Neutrophil (primary cell): ENCODE measurements at regions not wholly inside any gene's neighbourhood (a gene's known extent, or its start where the extent isn't known, plus 50 kb on each side); places are given as distances from the start of the nearest gene placed in this dataset.

ENCODE experiments used
- H3K27ac ChIP-seq: fragments of 200-600 bp; sonication (generic); 2 replicates; pipeline ENCODE4 v1.5.1; 2016; ENCODE audit warnings: mild to moderate bottlenecking, moderate library complexity
- H3K27me3 ChIP-seq: fragments of 200-600 bp; sonication (generic); 2 replicates; pipeline ENCODE4 v1.6.0; 2016; ENCODE audit warnings: mild to moderate bottlenecking
- H3K36me3 ChIP-seq: fragments of 200-600 bp; sonication (generic); 2 replicates; pipeline ENCODE4 v1.5.1; 2017
- H3K4me1 ChIP-seq, 2 experiments: fragments of 200-600 bp in 1 of 2; sonication (generic) in 1 of 2; 1 replicate in 1 of 2; 2 replicates in 1 of 2; pipeline versions ENCODE4 v1.5.1 to v1.6.1; 2013 to 2016; ENCODE audit warnings: low read depth in 1 of 2, low read length in 1 of 2, mild to moderate bottlenecking in 1 of 2, moderate library complexity in 1 of 2; ENCODE audit not compliant: control insufficient read depth in 1 of 2, insufficient read depth in 1 of 2
- H3K4me3 ChIP-seq, 2 experiments: fragments of 200-600 bp in 1 of 2; sonication (generic) in 1 of 2; 1 replicate in 1 of 2; 2 replicates in 1 of 2; pipeline ENCODE4 v1.5.1; 2013 to 2016; ENCODE audit warnings: low read depth in 1 of 2, low read length in 1 of 2, mild to moderate bottlenecking in 1 of 2, moderate library complexity in 1 of 2
- H3K9me3 ChIP-seq: fragments of 200-600 bp; sonication (generic); 2 replicates; pipeline ENCODE4 v1.5.1; 2016
- TF ChIP-seq, protein P1 (sequence below): fragments of 200-600 bp; sonication (generic); IDR thresholded peaks from 2 replicates; pipeline ENCODE4 v1.5.1; 2016; ENCODE audit warnings: antibody characterized with exemption

DNA sequence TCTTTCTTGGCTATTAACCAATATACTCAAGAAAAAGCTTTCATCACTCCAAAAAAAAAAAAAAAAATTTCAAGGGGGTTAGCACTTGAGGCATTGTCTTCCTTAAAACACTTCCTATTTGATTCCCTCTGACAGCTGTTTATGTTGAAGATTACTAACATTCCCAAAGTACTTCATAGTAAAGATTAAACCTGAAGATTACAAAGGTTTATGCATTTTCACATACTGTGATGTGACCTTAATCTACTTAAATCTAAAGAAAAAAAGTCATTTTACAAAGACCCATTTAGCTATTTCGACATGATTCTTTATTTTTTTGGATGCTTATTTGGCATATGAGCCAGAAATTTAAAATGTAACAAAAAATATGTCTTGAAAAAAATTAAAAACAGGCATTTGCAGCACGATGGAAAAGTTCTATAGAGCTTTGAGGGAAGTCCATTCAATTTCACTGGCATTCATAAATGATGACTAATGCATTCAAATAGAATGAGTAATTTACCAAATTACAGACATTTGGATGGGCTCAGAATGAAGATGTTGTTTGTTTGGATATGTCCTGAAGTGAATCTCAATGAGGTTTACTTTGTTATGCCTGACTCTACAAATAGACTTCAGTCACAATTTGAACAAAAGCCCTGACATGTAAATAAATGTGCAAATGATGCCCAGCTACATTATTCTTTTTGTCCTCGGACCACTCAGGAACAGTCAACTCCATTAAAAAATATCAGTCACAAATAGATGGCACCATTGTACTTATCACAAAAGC is 674.6 kb upstream of the MARCKS start:
- Histone ChIP-seq H3K9me3 (no peaks in the 10 kb centered on the region), H3K27ac (no peak overlapping the region), H3K4me3 (no peak overlapping the region), H3K27me3 (no peaks in the 10 kb centered on the region), H3K36me3 (no peaks in the 10 kb centered on the region), H3K4me1 (no peaks in the 10 kb centered on the region)
- TF ChIP-seq, protein P1, sequence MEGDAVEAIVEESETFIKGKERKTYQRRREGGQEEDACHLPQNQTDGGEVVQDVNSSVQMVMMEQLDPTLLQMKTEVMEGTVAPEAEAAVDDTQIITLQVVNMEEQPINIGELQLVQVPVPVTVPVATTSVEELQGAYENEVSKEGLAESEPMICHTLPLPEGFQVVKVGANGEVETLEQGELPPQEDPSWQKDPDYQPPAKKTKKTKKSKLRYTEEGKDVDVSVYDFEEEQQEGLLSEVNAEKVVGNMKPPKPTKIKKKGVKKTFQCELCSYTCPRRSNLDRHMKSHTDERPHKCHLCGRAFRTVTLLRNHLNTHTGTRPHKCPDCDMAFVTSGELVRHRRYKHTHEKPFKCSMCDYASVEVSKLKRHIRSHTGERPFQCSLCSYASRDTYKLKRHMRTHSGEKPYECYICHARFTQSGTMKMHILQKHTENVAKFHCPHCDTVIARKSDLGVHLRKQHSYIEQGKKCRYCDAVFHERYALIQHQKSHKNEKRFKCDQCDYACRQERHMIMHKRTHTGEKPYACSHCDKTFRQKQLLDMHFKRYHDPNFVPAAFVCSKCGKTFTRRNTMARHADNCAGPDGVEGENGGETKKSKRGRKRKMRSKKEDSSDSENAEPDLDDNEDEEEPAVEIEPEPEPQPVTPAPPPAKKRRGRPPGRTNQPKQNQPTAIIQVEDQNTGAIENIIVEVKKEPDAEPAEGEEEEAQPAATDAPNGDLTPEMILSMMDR = no peak

GRCh38 chr6:113184291-113184690 is 672.9 kb upstream of the MARCKS start:
- H3K9me3 ChIP-seq = no peaks in the 10 kb centered on the region

DNA sequence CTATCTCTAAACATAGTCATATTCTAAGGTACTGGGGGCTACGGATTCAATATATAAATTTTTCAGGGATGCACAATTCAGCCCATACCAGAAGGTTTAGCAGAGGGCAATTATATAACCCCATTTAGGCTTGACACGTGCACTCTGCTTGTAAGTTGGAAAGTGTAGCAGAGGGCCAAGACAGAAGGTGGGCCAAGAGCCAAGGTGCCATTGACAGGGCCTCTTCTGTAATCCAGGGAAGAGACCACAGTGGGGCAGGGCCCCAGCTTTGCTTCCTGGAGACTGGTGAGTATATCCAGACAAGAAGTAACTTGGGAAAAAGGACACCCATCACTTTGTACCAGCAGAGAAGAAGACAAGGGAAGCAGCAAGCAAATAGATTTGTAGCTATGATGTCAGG is 672.4 kb upstream of the MARCKS start:
- TF ChIP-seq, protein P1 = no peak
- H3K9me3 ChIP-seq = no peaks in the 10 kb centered on the region
- no peak overlapping the region for H3K27ac ChIP-seq

More at GRCh38 chr6:113184291-113184690, 672.9 kb upstream of the MARCKS start:
- TF ChIP-seq, protein P1 = no peak
- H3K4me1 ChIP-seq = no peaks in the 10 kb centered on the region
- no peak overlapping the region for H3K27ac ChIP-seq
- H3K36me3 ChIP-seq = no peaks in the 10 kb centered on the region
- H3K4me3 ChIP-seq = no peak overlapping the region
- H3K27me3 ChIP-seq = no peaks in the 10 kb centered on the region

DNA sequence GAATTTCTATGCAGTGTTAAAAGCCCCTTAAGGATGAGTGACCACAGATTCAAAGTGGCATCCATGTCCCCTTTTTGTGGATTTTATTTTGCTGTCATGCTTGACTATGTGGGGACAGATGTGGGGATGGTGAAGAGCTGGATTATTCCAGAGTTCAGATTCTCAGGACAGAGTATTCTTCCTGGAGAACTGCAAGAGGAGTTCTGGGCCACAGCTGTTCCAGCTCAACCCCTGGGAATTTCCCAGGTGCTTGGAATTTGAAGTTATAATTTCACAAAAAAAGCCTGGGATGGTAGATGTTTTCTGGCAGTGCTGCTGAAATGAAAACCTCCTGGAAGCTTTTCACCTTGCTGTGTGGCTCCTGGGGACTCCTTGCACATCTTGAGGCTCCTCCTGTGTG is 671.8 kb upstream of the MARCKS start:
- Histone ChIP-seq H3K4me1 (no peaks in the 10 kb centered on the region), H3K4me3 (no peak overlapping the region), H3K36me3 (no peaks in the 10 kb centered on the region), H3K27ac (no peak overlapping the region), H3K9me3 (no peaks in the 10 kb centered on the region), H3K27me3 (no peaks in the 10 kb centered on the region)
- TF ChIP-seq, protein P1 = no peak

More for the DNA sequence above, 672.4 kb upstream of the MARCKS start:
- Histone ChIP-seq H3K4me1 (no peaks in the 10 kb centered on the region), H3K36me3 (no peaks in the 10 kb centered on the region), H3K27me3 (no peaks in the 10 kb centered on the region), H3K4me3 (no peak overlapping the region)

- TF ChIP-seq, protein P1 = no peak
- Histone ChIP-seq H3K27me3 (no peaks in the 10 kb centered on the region), H3K4me3 (no peak overlapping the region), H3K27ac (no peak overlapping the region), H3K9me3 (no peaks in the 10 kb centered on the region), H3K4me1 (no peaks in the 10 kb centered on the region), H3K36me3 (no peaks in the 10 kb centered on the region)
Observed at GRCh38 chr6:113187661-113188060, 669.5 kb upstream of the MARCKS start.
